K562 (cell line): ENCODE measurements at regions not wholly inside any gene's neighbourhood (a gene's known extent, or its start where the extent isn't known, plus 50 kb on each side); places are given as distances from the start of the nearest gene placed in this dataset.
"Not testable (repeated sequence)": the region's sequence is repeated elsewhere in the genome, so short reads cannot be mapped to it uniquely, and the experiment has no call there.

Experiments
- ATAC-seq: fragments of 200-7000 bp; cut with Tn5 transposase; 3 replicates; pipeline ENCODE4 v1.9.1; 2020; ENCODE audit warnings: moderate library complexity
- BruUV-seq: library from RNA; stranded (reverse); fragments of 400-500 nt; replicated peaks from 2 replicates; lab custom pipeline; 2021; lab: Mats Ljungman, UMichigan
- CTCF ChIA-PET: fragments of 300-600 bp; formaldehyde crosslinking; extraction: SDS; loops from one replicate; lab custom pipeline; 2021; ENCODE audit warnings: low intra/inter-chr PET ratio; lab: Yijun Ruan, JAX
- POLR2A ChIA-PET: fragments of 300-600, 350-650 bp; sonication (Branson Sonifier 250); formaldehyde crosslinking; extraction: SDS; loops from one replicate; lab custom pipeline; 2021; ENCODE audit warnings: antibody characterized with exemption, inconsistent platforms; lab: Yijun Ruan, JAX
- DNase-seq, 4 experiments: peaks; one replicate each; pipeline versions ENCODE4 v3.0.0 to v3.0.0-alpha.2; 2011 to 2018; ENCODE audit warnings: low spot score in 3 of 4, mixed read lengths in 3 of 4; ENCODE audit errors: extremely low read depth in 1 of 4
- FAIRE-seq: peaks from 2 replicates; lab custom pipeline; 2011; peaks lifted over from hg19 to GRCh38; lab: Jason Lieb, UNC
- H2AFZ ChIP-seq: 2 replicates; pipeline ENCODE4 v1.6.0; 2011; ENCODE audit warnings: low read depth, low read length, control low read depth, inconsistent platforms
- H3K27ac ChIP-seq: fragments of 200-600 bp; 3 replicates; pipeline ENCODE4 v1.8.0; 2011; ENCODE audit warnings: low read depth, mild to moderate bottlenecking, control low read depth, inconsistent platforms, low read length, moderate library complexity, mixed read lengths; ENCODE audit errors: extremely low read depth
- H3K27me3 ChIP-seq, 2 experiments: fragments of 300-600 bp in 1 of 2; 2 replicates in 1 of 2; 3 replicates in 1 of 2; pipeline versions ENCODE4 v1.6.0 to v1.8.0; 2011; ENCODE audit warnings: inconsistent platforms in 2 of 2, low read length in 2 of 2, mild to moderate bottlenecking in 1 of 2, mixed read lengths in 1 of 2, moderate library complexity in 1 of 2; ENCODE audit not compliant: control insufficient read depth in 2 of 2, insufficient read depth in 2 of 2
- H3K36me3 ChIP-seq: fragments of 300-600 bp; 3 replicates; pipeline ENCODE4 v1.8.0; 2011; ENCODE audit warnings: mild to moderate bottlenecking, low read length, inconsistent platforms; ENCODE audit not compliant: control insufficient read depth, insufficient read depth
- H3K4me1 ChIP-seq, 2 experiments: fragments of 200-600 bp in 1 of 2; replicated peaks in 1 of 2; 2 replicates in 1 of 2; 3 replicates in 1 of 2; pipeline versions ENCODE4 v1.5.1 to v1.8.0; 2011; ENCODE audit warnings: inconsistent platforms in 2 of 2, low read length in 2 of 2, mild to moderate bottlenecking in 1 of 2, mixed read lengths in 1 of 2, moderate library complexity in 1 of 2; ENCODE audit not compliant: control insufficient read depth in 2 of 2, insufficient read depth in 2 of 2
- H3K4me2 ChIP-seq: 2 replicates; pipeline ENCODE4 v1.6.1; 2011; ENCODE audit warnings: low read length, control low read depth, inconsistent platforms, mixed read lengths; ENCODE audit not compliant: insufficient read depth
- H3K4me3 ChIP-seq: fragments of 200-600 bp; sonication (generic), shearing (Covaris generic); 2 replicates; pipeline ENCODE4 v1.5.1; 2016; ENCODE audit warnings: control low read depth, inconsistent platforms
- H3K79me2 ChIP-seq: fragments of 200-600 bp; 3 replicates; pipeline ENCODE4 v1.8.0; 2011; ENCODE audit warnings: low read length, inconsistent platforms; ENCODE audit not compliant: control insufficient read depth, insufficient read depth
- H3K9ac ChIP-seq, 2 experiments: 2 replicates each; pipeline versions ENCODE4 v1.6.0 to v1.6.1; 2011; ENCODE audit warnings: low read depth in 2 of 2, low read length in 2 of 2, control low read depth in 1 of 2, inconsistent platforms in 1 of 2, mild to moderate bottlenecking in 1 of 2, mixed read lengths in 1 of 2; ENCODE audit not compliant: insufficient read depth in 1 of 2
- H3K9me1 ChIP-seq: one replicate; pipeline ENCODE4 v1.6.0; 2011; ENCODE audit warnings: inconsistent platforms, mild to moderate bottlenecking, low read length, moderate library complexity; ENCODE audit not compliant: control insufficient read depth, insufficient read depth
- H3K9me3 ChIP-seq: replicated peaks from 2 replicates; pipeline ENCODE4 v1.5.1; 2011; ENCODE audit warnings: low read depth, low read length, inconsistent platforms; ENCODE audit not compliant: control insufficient read depth, insufficient read depth
- H4K20me1 ChIP-seq: replicated peaks from 2 replicates; pipeline ENCODE4 v1.6.1; 2011; ENCODE audit warnings: low read length, inconsistent platforms, mixed read lengths; ENCODE audit not compliant: control insufficient read depth, insufficient read depth
- C11orf30 ChIP-seq: fragments of 450-650 bp; IDR thresholded peaks from 2 replicates; pipeline ENCODE4 v1.6.1; 2016; ENCODE audit warnings: low read depth, mild to moderate bottlenecking
- HDAC3 ChIP-seq: fragments of 450-650 bp; IDR thresholded peaks from 2 replicates; pipeline ENCODE4 v1.6.1; 2018; ENCODE audit warnings: borderline replicate concordance, mild to moderate bottlenecking, moderate library complexity; ENCODE audit not compliant: partially characterized antibody
- MAFG ChIP-seq: fragments of 450-650 bp; conservative IDR thresholded peaks from 2 replicates; pipeline ENCODE4 v1.6.1; 2016; ENCODE audit warnings: missing genetic modification characterization, missing compliant biosample characterization
- PPARD ChIP-seq: fragments of 250-450 bp; sonication (Bioruptor Pico); IDR thresholded peaks from 2 replicates; pipeline ENCODE4 v1.8.0; 2022; ENCODE audit warnings: inconsistent platforms, mild to moderate bottlenecking, moderate library complexity
- PTBP1 ChIP-seq: fragments of 200-400 bp; formaldehyde crosslinking; IDR thresholded peaks from 2 replicates; pipeline ENCODE4 v1.6.1; 2017; ENCODE audit warnings: low read depth, low read length
- SOX6 ChIP-seq: fragments of 450-650 bp; IDR thresholded peaks from 2 replicates; pipeline ENCODE4 v1.6.1; 2014; ENCODE audit warnings: mild to moderate bottlenecking
- ZNF436 ChIP-seq: fragments of 250-450, 450-650 bp; sonication (Bioruptor Pico); formaldehyde crosslinking; IDR thresholded peaks from 2 replicates; pipeline ENCODE4 v1.7.0; 2020; ENCODE audit warnings: mild to moderate bottlenecking
- WGBS: fragments of 100-300 bp; shearing (Covaris generic); methylation state at CpG from one replicate; pipeline ENCODE4 v1.1.6; 2016; ENCODE audit warnings: low coverage, mixed read lengths; ENCODE audit not compliant: insufficient coverage; ENCODE audit errors: missing lambda C conversion rate; 5-methylcytosine and 5-hydroxymethylcytosine counted together
- in situ Hi-C: fragments of 300-500 bp; cut with MboI; formaldehyde crosslinking; loops from 4 replicates; pipeline ENCODE4 v1.15.0; 2018; ENCODE audit warnings: inconsistent platforms, mixed read lengths
- intact Hi-C: fragments of 100-400 bp; cut with micrococcal nuclease; formaldehyde crosslinking; loops from 2 replicates; pipeline ENCODE4 v1.14.2; 2022
- TF ChIP-seq, protein P1 (sequence below): sonication (generic); formaldehyde crosslinking; IDR thresholded peaks from 2 replicates; pipeline ENCODE4 v1.5.0; 2020; ENCODE audit warnings: missing genetic modification reagents
- TF ChIP-seq, protein P2 (sequence below): fragments of 250-450 bp; sonication (Bioruptor Pico); IDR thresholded peaks from 2 replicates; pipeline ENCODE4 v1.6.1; 2021; ENCODE audit warnings: mild to moderate bottlenecking
- TF ChIP-seq, protein P3 (sequence below): fragments of 450-650 bp; formaldehyde crosslinking; IDR thresholded peaks from 2 replicates; pipeline ENCODE4 v1.4.0; 2020; ENCODE audit warnings: mild to moderate bottlenecking, mixed read lengths

DNA sequence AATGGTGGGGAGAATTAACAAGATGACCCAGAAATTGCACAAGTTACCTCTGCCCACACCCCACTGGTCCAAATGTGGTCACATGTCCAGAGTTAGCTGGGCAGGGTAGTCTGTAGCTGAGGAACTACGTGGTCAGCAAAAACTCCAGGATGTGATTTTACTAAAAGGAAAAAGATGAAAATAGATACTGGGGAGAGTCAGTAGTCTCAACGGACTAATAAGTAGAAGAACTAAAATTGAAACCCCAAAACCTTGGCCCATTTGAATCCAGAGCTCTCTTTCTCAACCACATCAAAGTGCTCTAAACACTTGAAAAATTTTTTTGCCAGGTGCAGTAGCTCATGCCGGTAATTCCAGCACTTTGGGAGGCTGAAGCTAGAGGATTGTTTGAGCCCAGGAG lies 146.3 kb downstream of the SKIDA1 start (continued):
- TF ChIP-seq HDAC3 = no peak
- no peak for TF ChIP-seq PTBP1
- TF ChIP-seq, protein P1, sequence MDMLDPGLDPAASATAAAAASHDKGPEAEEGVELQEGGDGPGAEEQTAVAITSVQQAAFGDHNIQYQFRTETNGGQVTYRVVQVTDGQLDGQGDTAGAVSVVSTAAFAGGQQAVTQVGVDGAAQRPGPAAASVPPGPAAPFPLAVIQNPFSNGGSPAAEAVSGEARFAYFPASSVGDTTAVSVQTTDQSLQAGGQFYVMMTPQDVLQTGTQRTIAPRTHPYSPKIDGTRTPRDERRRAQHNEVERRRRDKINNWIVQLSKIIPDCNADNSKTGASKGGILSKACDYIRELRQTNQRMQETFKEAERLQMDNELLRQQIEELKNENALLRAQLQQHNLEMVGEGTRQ (CRISPR knock-in tag) = peak; percentile 37; the same call in 1 of the 2 replicates
- TF ChIP-seq PPARD (CRISPR knock-in tag) = no peak
- TF ChIP-seq MAFG (tag) = peak; percentile 31
- TF ChIP-seq, protein P2, sequence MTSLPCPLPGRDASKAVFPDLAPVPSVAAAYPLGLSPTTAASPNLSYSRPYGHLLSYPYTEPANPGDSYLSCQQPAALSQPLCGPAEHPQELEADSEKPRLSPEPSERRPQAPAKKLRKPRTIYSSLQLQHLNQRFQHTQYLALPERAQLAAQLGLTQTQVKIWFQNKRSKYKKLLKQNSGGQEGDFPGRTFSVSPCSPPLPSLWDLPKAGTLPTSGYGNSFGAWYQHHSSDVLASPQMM (CRISPR knock-in tag) = no peak
- TF ChIP-seq ZNF436 (CRISPR knock-in tag) = no peak
- no peak for TF ChIP-seq SOX6
- peak; percentile 45; the same call in 1 of the 2 replicates for TF ChIP-seq C11orf30
- TF ChIP-seq, all 486 proteins: peak for 5

DNA sequence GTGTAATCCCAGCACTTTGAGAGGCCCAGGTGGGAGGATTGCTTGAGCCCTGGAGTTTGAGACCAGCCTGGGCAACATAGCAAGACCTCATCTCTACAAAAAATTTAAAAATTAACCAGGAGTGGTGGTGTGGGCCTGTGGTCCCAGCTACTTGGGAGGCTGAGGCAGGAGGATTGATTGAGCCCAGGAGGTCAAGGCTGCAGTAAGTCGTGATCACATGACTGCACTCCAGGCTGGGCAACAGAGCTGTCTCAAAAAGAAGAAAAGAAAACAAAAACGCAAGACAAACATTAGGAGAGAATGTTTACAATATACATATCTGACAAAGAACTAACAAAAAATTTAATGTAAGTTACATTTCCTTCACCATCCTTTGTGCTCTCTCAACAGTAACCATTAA lies 150.2 kb downstream of the SKIDA1 start:
- TF ChIP-seq, protein P3, sequence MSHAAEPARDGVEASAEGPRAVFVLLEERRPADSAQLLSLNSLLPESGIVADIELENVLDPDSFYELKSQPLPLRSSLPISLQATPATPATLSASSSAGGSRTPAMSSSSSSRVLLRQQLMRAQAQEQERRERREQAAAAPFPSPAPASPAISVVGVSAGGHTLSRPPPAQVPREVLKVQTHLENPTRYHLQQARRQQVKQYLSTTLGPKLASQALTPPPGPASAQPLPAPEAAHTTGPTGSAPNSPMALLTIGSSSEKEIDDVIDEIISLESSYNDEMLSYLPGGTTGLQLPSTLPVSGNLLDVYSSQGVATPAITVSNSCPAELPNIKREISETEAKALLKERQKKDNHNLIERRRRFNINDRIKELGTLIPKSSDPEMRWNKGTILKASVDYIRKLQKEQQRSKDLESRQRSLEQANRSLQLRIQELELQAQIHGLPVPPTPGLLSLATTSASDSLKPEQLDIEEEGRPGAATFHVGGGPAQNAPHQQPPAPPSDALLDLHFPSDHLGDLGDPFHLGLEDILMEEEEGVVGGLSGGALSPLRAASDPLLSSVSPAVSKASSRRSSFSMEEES = peak; percentile 56
- CTCF ChIA-PET, H3K4me1 ChIP-seq, H3K4me2 ChIP-seq, H3K9me1 ChIP-seq, H3K9me3 ChIP-seq, H3K9ac ChIP-seq, FAIRE-seq, H3K79me2 ChIP-seq, H4K20me1 ChIP-seq, H3K27ac ChIP-seq, H3K4me3 ChIP-seq, H3K27me3 ChIP-seq, in situ Hi-C loops, intact Hi-C loops, H3K36me3 ChIP-seq, BruUV-seq, DNase-seq, H2AFZ ChIP-seq, ATAC-seq: not testable (repeated sequence)
- POLR2A ChIA-PET = interaction anchor here (0.6 to 0.7 kb wide), 2 partner anchors 13 to 25 kb away, joined by 3 to 4 read pairs; no protein-coding TSS in a partner anchor
- WGBS = 9% methylated on average over 2 of the region's 2 CpGs

DNA sequence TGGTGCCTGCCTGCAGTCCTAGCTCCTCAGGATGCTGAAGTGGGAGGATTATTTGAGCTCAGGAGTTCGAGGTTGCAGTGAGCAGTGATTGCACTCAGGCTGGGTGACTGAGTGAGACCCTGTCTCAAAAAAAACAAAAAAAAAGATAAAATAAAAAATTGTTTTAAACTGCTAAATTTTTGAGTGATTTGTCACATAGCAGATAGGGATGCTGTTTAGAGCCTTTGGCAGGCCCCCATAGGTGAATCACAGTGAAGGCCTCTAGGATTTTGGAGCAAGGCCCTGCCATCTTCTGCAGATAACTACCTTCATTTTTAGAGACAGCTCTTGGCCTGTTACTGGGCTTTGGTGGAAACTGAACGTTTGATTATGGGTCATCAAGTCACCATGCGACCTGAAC lies 151.6 kb downstream of the SKIDA1 start:
- FAIRE-seq, H3K4me3 ChIP-seq, H2AFZ ChIP-seq, in situ Hi-C loops, DNase-seq, H3K4me2 ChIP-seq, H3K4me1 ChIP-seq, H3K79me2 ChIP-seq, ATAC-seq, H3K9ac ChIP-seq, H3K27ac ChIP-seq, CTCF ChIA-PET, intact Hi-C loops, BruUV-seq, H3K36me3 ChIP-seq, H3K27me3 ChIP-seq, H4K20me1 ChIP-seq, H3K9me1 ChIP-seq, H3K9me3 ChIP-seq: not testable (repeated sequence)
- POLR2A ChIA-PET = interaction anchor here (0.5 kb wide), 1 partner anchor 10 kb away, joined by 5 read pairs; no protein-coding TSS in a partner anchor
- WGBS = 8% methylated on average over 3 of the region's 3 CpGs
